Glomerular visceral epithelial cell (primary cell): ENCODE measurements at regions not wholly inside any gene's neighbourhood (a gene's known extent, or its start where the extent isn't known, plus 50 kb on each side); places are given as distances from the start of the nearest gene placed in this dataset.
A peak's percentile ranks its signal among the peaks of the same experiment; 100 is the strongest.

ENCODE experiments used
- DNase-seq: peaks from one replicate; pipeline ENCODE4 v3.0.0-alpha.2; 2016; ENCODE audit errors: extremely low spot score

DNA sequence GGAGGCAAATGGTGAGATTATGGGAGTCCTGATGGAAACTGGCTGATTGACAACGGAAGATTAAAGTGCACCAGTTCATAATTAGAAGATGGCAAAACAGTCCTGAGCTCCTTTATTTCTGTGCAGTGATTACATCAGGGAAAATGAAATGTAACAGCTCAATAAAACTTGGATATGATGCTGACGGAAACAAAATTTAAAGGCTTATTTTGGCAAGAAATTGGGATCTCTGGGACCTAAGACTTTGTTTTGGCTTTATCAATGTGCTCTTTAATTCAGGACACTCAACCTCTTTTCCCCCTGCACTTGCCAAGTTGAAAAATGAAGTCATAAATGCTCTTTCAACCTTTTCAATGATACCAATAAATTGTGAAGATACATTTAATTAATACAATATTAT lies 226.8 kb downstream of the C6orf118 start:
- no peak for DNase-seq

DNA sequence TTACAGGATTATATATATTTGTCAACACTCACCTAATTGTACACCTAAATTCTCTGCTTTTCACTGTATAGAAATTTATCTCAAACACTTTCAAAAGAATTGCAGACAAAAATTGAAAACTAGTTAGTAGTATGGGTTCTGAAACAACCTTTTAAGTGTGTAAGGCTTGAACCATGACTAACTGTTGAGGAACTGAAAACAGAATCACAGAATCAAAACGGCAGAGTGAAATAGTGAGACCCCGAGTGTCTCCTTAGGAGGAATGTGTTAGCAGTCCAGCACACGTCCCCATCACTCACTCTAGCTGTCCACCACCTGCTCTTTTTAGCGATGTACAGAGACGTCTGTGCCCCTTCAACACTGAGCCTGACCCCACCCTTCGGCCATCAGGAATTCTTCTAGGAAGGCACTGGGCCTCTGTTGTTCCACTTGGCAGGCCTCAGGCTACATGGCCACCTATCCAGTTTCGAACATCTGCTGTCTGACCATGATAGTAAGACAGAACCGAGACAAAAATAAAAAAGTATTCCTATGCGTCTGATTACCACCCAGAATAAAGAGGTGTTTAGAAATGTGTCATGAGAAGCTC lies 227.4 kb downstream of the C6orf118 start:
- DNase-seq: no peak

DNA sequence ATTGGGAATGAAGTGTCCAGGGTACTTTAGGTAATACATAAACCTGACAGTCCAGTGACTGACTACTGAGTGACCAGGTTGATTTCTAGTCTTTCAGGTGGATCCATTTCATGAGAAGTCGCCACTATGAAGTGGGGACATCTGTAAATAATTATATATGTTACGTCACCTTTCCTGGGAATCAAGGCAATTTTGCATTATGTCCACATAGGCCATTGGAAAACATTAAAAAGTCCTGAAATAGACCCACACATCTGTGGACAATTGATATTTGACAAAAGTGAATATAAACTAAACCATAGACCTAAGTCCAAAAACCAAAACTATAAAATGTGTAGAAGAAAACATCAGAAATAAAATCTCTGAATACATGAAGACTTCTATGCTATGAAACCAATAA lies 231.5 kb downstream of the C6orf118 start:
- DNase-seq: no peak

DNA sequence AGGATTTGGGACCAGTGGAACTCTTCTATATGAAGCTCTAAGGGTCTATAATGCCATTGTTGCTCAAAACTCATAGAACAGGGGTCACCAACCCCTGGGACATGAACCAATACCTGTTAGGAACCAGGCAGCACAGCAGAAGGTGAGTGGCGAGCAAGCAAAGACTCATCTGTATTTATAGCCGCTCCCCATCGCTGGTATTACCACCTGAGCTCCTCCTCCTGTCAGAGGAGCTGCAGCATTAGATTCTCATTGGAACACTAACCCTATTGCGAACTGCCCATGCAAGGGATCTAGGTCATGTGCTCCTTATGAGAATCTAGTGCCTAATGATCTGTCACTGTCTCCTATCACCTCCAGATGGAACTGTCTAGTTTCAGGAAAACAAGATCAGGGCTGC lies 237.5 kb downstream of the C6orf118 start:
- no peak for DNase-seq

DNA sequence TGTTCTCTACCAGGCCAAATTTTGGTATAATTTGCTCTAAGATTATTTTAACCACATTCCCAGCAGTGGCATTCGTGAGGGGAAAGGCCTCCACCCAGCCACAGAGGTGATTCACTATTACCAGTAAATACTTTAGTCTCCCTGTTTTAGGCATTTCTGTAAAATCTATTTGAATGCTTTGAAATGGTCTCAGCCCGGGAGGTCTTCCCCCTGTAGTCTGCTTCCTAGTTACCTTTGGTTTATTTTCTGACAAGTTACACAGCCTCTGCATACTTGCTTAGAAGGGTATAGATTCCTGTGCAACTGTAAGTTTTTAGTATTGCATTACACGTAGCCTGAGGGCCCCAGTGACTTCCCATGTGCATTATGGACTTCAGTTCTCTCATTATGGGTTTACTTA lies 248.7 kb downstream of the C6orf118 start:
- DNase-seq: peak; percentile 73

DNA sequence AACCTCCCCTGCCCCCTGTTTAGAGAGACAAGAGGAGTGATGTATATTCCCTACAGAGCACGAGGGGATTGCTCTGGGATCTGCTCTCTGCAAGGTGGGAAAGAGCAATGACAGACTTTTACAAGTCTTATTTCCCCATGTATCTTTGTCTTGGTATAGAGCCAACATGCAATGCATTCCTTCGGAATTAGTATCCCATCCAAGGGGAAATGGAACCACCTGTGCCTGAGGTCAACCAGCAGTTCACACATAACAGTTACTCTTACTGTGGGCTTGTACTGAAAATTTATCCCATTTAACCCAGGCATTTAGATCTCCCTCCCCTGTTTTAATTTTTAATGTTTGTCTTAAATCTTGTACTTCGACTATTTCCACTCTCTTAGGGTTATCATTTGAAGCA lies 250.4 kb downstream of the C6orf118 start:
- peak; percentile 84 for DNase-seq

DNA sequence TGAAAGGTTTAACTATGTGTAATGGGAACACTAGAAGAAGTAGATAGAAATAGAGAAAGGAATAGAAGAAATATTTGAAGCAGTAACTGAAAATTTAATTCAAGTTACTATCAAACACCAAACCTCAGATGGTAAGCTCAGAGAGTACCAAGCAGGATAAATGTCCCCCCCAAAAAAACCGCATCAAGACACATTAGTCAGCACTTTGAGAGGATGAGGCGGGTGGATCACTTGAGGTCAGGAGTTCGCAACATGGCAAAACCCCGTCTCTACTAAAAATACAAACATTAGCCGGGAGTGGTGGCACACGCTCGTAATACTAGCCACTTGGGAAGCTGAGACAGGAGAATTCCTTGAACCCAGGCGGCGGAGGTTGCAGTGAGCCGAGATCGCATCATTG lies 253.1 kb downstream of the C6orf118 start:
- DNase-seq: no peak

DNA sequence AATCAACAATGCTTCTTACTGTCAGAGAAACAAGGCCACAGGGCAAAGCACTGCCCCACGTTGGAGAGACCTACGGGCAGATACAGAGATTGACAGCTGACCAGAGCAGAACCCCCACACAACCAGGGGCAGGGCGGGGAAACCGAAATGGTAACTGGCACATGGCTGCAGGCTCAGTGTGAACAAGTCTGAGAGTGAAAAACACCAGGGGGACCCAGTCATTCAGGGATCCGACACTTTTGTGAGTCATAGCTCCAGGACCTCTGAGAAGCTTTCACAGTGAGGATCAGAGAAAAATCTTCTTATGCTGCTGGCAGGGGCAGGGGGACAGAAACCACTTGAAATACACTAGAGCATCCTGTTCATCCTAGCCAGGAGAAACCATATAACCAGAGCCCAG lies 254.2 kb downstream of the C6orf118 start:
- DNase-seq: peak; percentile 41

DNA sequence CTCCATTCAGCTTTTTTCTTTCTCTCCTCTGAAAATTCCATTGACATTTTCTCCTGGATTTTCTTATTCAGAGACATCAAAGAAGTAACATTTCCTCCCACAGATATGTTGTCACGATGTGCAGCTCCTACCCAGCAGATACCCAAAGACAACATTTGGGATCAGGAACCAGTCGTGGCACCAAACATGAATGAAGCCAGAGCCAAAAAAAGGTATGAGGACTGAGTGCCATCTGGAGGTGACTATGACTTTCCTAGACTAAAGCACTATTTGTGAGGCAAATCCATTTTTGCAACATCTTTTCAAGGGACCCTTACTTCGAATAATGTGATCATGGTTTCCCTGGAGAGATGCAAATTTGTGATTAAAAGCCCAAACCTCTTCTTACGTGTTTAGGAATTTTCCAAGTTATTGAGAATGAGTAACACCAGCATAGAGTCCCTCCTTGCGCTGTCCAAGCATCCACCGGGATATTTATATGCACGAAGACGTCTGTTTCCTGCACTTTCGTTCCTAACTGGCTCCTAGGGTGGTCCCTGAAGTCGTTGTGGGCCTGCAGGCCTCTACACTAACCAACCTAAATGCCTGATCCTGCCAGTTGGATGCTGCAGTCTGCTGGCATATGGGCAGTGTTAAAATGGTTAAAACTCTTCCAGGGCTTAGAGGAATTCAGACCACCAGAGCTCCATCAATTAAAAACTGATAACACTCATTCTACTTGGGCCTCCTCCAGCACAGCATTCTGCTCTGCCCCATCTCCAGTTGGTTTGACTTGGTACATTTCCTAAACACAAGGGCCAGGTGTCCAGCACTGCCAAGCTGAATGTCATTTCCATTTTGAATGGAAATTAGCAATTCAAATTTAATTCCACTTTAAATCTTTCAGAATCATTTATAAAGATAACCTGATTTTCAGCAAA lies 256.6 kb downstream of the C6orf118 start:
- DNase-seq: no peak

DNA sequence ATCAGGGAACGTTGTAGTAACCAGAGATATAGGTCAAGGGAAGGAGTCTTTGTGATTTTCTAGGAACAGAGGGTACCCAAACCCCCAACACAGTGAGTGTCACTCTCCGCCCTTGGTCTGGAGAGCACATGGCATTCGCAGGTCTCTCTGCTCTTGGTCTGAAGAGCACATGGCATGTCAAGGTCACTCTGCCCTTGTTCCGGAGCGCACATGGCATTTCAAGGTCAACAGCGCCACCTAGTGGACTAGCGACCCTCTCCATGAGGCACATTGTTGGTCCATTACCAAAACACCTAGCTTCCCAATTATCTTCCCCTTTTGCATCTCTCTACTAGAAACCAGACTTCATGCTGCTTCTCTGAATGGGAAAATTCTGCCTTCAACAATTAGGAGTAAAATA lies 260.0 kb downstream of the C6orf118 start:
- no peak for DNase-seq

DNA sequence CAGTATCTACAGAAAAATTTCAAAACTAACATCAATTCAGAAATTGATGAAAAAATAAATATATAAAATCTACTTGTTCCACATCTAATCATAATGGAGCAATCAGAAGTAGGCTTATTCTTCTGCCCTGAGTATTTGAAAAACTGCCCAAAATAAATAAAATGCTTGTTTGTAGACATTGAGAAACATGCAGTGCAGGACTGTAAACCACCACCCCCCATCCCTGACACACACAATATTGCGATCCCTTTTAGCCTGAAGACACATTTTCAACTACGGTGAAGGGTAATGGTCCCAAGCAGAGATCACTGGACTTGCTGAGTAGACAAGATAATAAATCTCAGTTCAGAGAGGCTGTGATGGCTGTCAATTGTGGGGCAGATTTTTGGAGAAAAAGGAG lies 261.5 kb downstream of the C6orf118 start:
- no peak for DNase-seq

DNA sequence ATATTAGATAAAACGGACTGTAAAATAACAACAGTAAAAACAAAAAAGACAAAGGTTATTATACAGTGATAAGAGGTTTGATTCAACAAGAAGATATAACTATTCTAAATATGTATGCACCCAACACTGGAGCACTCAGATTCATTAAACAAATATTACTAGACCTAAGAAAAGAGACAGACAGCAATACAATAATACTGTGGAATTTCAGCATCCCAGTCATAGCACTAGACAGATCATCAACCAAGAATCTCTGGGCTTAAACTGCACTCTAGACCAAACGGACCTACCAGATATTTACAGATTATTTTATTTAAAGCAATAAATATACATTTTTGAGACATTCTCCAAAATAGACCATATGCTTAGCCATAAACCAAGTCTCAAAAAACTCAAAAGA lies 263.8 kb downstream of the C6orf118 start:
- DNase-seq: no peak

DNA sequence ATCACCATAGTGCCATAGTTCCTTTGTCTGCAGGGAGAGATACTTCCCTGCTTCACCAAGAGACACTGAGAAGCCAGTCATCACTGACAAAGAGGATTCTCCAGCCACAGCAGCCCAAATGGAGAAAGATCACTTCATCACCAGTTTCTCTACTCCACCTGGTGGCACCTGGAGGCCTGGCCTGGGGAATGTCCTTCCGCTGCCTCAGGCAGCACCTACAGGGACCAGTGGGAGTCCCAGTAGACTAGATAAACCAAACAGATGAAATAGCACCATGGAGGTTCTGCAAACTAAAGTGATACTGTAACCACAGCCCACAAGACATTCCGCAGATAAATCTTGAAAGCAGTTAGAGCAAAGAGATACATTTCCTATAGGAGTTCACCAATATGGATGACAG lies 266.5 kb downstream of the C6orf118 start:
- no peak for DNase-seq

DNA sequence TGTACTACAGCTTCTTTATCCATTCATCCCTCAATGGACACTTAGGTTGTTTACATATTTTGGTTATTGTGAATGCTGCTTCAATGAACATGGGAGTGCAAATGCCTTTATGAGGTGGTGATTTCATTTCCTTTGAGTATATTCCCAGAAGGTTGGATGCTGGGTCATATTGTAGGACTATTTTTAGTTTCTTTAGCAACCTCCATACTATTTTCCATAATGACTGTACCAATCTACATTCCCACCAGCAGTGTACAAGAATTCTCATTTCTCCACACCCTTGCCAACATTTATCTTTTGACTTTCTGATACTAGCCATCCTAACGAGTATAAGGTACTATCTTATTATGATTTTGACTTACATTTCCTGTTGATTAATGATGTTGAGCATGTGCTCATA lies 269.0 kb downstream of the C6orf118 start:
- DNase-seq: no peak

DNA sequence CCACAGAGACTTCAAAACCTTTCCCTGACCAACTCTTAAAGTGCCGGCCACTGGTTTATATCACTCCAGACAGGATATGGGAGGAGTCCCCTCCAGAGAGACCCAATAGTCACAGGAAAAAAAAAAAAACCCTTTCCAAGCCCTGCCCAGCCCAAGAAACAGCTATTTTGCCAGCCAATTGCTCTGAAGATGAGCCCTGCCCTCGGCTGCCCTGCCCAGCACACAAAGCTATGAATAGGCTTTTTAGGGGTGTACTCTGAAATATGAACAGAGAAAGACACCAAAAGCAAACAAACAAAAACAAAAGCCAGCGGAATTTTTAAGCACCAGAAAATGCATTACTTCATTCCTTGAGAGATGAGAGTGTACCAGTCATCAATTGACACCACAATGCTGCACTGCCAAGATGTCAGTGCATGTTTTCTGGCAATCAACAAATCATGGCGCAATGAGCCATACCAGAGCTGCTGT lies 275.1 kb downstream of the C6orf118 start:
- no peak for DNase-seq

DNA sequence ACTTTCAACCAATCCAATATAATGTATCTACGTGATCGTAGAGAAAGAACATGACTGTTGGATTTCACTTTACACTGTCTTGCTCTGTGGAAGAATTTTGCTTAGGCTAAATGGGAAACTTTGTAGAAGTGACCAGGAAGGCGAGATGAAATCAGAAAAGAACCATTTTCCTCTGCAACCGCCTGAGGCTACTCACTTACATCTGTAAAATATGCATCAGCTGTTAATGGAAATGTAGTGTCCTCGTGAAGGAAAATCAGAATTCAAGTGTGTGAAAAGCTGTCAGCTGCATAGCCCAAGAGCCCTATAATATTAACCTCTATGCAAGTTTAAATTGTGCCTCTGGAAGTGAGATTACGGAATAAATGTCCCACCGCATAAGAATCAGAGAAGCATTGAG lies 277.9 kb downstream of the C6orf118 start:
- DNase-seq: no peak

DNA sequence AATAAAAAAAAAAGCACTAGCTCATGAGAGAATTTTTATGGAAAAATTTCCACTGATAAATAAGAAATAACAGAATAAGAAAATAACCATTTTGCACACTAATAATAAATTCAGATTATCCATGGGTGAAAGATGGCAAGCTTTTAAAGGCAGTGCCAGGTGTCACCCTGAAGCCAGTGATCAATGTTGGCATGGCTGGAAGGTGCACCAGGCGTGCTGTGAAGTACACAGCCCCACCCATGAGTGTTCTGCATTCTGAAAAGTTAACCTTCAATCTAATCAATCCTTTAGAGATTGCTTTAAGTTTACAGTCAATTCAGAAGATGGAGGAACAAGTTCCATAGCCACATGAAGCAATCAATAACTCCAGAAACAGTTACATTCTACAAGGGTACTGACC lies 284.4 kb downstream of the C6orf118 start:
- no peak for DNase-seq

DNA sequence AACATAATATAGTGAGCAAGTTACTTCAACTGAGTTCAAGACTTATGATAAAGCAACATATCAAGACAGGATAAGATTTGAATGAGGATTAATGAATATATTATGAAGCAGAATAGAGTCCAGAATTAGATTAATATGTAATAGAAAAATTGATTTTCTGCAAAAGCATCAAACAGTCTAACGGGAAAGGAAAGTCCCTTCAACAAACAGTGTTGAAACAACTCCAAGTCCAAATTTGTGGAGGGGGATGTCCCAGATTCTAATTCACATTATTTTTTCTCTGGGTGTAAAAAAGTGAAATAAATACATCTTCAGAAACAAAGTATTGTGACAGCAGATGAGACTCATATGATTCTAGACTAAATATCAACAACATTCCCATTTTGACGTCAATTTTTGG lies 289.7 kb downstream of the C6orf118 start:
- DNase-seq: no peak

DNA sequence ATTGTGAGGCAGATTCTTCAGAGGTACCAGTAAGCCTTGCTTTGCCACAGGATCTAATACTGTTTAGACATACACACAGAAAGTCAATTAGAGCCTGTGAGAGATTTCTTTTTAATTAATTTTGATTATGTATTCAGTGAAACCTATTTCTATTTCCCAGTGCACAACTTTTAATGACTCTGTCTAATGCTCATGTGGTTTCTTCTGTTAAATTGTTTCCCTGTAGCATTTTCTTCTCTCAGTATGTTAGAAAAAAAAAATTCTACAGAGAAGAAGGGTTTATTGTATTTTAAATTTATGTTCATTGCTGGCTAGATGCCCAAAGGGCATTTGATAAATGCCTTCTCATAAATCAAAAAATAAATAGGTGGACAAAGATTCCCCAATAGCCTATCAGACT lies 293.7 kb downstream of the C6orf118 start:
- no peak for DNase-seq

DNA sequence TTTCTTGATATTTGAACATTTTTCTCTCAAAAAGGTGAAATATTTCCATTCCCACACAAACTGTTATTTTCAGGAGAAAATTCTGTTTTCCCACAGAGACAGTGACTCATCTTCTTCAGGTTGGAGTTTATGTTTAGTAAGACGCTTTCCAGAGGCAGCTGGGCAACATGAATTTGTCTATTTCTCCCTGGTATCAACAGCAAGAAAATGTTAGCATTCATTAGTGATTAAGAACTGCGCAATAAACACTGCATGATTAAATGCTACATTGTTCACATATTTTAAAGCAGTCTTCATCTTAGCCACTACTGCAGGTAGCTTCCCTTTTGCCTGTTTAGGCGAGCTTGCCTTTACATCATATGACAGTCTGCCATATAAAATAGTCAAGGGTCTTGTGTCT lies 295.7 kb downstream of the C6orf118 start:
- DNase-seq: peak; percentile 6

DNA sequence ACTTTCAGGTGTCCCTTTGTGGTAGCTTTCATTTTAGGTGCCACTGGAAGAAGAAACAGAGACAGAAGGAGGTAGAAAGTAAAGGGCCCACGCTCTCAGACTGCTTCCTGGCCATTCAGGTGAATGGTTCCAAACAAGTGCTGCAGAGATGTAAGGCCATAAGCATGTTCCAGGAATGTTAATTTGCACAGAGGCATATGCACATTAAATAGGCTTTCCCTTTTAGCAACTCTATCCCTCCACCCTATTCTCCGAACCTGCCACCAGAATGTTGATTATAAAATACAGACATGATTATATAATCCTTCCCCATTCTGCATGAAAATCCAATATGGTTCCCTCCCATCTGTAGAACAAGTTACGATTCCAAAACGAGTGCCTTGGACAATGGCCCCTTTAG lies 297.2 kb downstream of the C6orf118 start:
- DNase-seq: no peak

DNA sequence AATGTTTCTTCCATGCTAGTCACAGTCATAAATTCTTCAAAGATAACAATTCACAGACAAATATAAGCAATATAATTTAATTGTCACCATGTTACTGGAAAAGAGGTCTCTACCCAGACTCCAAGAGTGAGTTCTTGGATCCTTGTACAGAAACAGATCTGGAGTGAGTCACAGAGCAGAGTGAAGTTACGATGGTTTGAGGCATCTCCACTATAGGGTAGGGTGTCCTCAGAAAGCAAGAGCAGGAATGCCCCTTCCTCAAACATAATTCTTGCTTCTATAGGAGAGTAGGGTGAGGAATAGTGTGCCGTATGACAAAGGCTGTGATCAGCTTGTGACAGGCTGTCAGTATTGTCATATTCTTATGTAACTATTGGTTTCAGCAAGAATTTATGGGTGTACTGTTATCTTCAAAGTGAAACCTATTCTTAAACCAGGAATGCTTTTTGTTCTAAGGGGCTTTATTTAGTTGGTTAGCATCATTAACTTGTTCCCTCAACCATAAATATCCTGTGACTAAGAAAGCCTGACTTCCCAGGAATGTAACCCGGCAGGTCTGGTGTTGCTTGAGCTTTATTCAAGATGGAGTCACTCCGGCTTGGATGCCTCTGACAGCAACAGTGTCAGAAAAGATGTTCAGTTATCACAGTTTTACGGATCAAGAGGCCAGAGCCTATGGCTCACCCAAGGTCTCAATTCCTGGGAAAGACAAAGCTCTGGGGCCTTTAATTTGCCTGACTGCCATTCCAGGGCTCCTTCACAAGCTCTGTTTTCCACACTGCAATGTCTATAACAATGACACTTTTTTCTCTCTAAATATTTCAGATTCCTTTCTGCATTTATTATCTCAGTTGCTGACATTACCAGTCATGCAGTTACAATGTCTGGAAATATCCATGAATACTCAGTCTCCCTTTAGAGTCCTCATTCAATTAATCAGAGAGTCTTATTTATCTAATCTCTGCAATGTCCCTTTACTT lies 298.6 kb downstream of the C6orf118 start:
- DNase-seq: peak; percentile 63
